ENCODE measurements at regions not wholly inside any gene's neighbourhood (a gene's known extent, or its start where the extent isn't known, plus 50 kb on each side); places are given as distances from the start of the nearest gene placed in this dataset.
"Not testable (repeated sequence)": the region's sequence is repeated elsewhere in the genome, so short reads cannot be mapped to it uniquely, and the experiment has no call there.

GRCh38 chr16:29143739-29144668 is 159.2 kb downstream of the LAT start:
- CTCF ChIA-PET (ENCODE audit: low intra/inter-chr PET ratio); H3K9me3 ChIP-seq (replicated peaks; ENCODE audit: control insufficient read depth, insufficient read depth, low read depth, low read length); intact Hi-C loops (cut with micrococcal nuclease); FAIRE-seq; H3K36me3 ChIP-seq (ENCODE audit: control insufficient read depth, insufficient read depth, low read length); H3K9me1 ChIP-seq (ENCODE audit: control insufficient read depth, insufficient read depth, low read length); H4K20me1 ChIP-seq (replicated peaks; ENCODE audit: control insufficient read depth, insufficient read depth, low read length); H3K27me3 ChIP-seq (ENCODE audit: control insufficient read depth in 2 of 2, insufficient read depth in 2 of 2, low read length in 2 of 2); in situ Hi-C loops (cut with MboI); DNase-seq (ENCODE audit: extremely low read depth in 1 of 4, low spot score in 3 of 4); H3K79me2 ChIP-seq (ENCODE audit: control insufficient read depth, insufficient read depth, low read length); H3K4me2 ChIP-seq (ENCODE audit: insufficient read depth, low read length); BruUV-seq (replicated peaks); POLR2A ChIA-PET; H3K9ac ChIP-seq (ENCODE audit: insufficient read depth in 1 of 2, low read depth in 2 of 2, low read length in 2 of 2); H3K4me3 ChIP-seq; H3K27ac ChIP-seq (ENCODE audit: extremely low read depth, low read depth, low read length): not testable (repeated sequence)
- 33% methylated on average over 10 of the region's 23 CpGs for WGBS (ENCODE audit: insufficient coverage, low coverage, missing lambda C conversion rate)
- peaks cover 0 to 22% of the 10 kb centered on the region in 2 experiments; a peak in 3 of 5 replicates for H3K4me1 ChIP-seq (replicated peaks in 1 of 2; ENCODE audit: control insufficient read depth in 2 of 2, insufficient read depth in 2 of 2, low read length in 2 of 2)
- peak; percentile 39; the same call in 2 of the 3 replicates for ATAC-seq
- peak; percentile 71; the same call in 1 of the 2 replicates for TF ChIP-seq ZBTB17 (CRISPR knock-in tag; IDR thresholded peaks at IDR 0.05)
- 0 out of 2 replicates have a peak overlapping the region, but pooled peaks have one; percentile 40 for H2AFZ ChIP-seq (ENCODE audit: low read depth, low read length)

GRCh38 chr16:29142506-29142905 is 157.7 kb downstream of the LAT start:
- H2AFZ ChIP-seq (ENCODE audit: low read depth, low read length); H3K79me2 ChIP-seq (ENCODE audit: control insufficient read depth, insufficient read depth, low read length); H3K9me1 ChIP-seq (ENCODE audit: control insufficient read depth, insufficient read depth, low read length); POLR2A ChIA-PET; intact Hi-C loops (cut with micrococcal nuclease); in situ Hi-C loops (cut with MboI); BruUV-seq (replicated peaks); ATAC-seq; H3K9ac ChIP-seq (ENCODE audit: insufficient read depth in 1 of 2, low read depth in 2 of 2, low read length in 2 of 2); H3K27ac ChIP-seq (ENCODE audit: extremely low read depth, low read depth, low read length); CTCF ChIA-PET (ENCODE audit: low intra/inter-chr PET ratio); H3K4me3 ChIP-seq; H3K9me3 ChIP-seq (replicated peaks; ENCODE audit: control insufficient read depth, insufficient read depth, low read depth, low read length); DNase-seq (ENCODE audit: extremely low read depth in 1 of 4, low spot score in 3 of 4); H3K4me2 ChIP-seq (ENCODE audit: insufficient read depth, low read length); H3K36me3 ChIP-seq (ENCODE audit: control insufficient read depth, insufficient read depth, low read length); H4K20me1 ChIP-seq (replicated peaks; ENCODE audit: control insufficient read depth, insufficient read depth, low read length): not testable (repeated sequence)
- H3K27me3 ChIP-seq (ENCODE audit: control insufficient read depth in 2 of 2, insufficient read depth in 2 of 2, low read length in 2 of 2) = peaks cover 0 to 12% of the 10 kb centered on the region in 2 experiments; a peak in 3 of 5 replicates
- FAIRE-seq = peak; percentile 68
- WGBS (ENCODE audit: insufficient coverage, low coverage, missing lambda C conversion rate) = 41% methylated on average over 14 of the region's 14 CpGs
- peaks cover 0 to 18% of the 10 kb centered on the region in 2 experiments; a peak in 2 of 5 replicates for H3K4me1 ChIP-seq (replicated peaks in 1 of 2; ENCODE audit: control insufficient read depth in 2 of 2, insufficient read depth in 2 of 2, low read length in 2 of 2)

All from K562 (cell line).